ENCODE measurements at regions not wholly inside any gene's neighbourhood (a gene's known extent, or its start where the extent isn't known, plus 50 kb on each side); places are given as distances from the start of the nearest gene placed in this dataset.
"Not testable (repeated sequence)": the region's sequence is repeated elsewhere in the genome, so short reads cannot be mapped to it uniquely, and the experiment has no call there.

DNA sequence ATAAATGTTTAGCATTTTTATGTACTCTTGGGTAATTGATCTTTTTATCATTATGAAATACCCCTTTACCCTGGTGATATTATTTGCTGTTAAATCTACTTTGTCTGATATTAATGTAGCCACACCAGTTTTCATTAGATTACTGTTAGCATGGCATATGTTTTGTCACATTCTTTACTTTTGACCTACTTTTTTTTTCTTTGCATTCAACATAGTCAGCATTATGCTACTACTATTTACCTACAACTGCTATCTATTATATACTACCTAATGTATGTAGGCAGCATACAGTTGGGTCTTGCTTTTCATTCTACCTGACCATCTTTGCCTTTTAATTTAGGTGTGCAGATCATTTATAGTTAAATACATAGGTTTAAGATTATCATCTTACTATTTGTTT, 1429.6 kb upstream of the ALCAM start:
- no peak overlapping the region for H3K4me3 ChIP-seq (ENCODE audit: low read depth, low read length)

GRCh38 chr3:103947062-103947461, 1419.6 kb upstream of the ALCAM start:
- H3K4me3 ChIP-seq (ENCODE audit: low read depth, low read length), result no peak overlapping the region

DNA sequence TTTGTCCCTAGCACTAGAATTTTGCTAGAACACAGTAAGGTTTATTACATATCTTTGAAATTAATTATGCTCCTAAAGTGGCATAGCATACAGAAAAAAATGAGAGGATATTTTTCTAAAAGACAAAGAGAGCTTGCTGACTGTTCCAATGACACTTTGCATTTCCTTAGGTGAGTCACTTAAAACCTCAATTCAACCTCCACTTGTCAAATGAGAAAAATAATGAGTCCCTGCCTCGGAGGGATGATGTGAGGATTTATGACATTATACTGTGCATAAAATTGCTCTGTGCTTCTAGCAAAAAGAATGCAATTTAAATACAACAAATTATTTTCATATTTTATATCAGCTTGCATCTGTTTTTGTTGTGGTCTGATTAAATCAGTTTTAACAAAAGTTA, 1417.0 kb upstream of the ALCAM start:
- H3K4me3 ChIP-seq (ENCODE audit: low read depth, low read length), result no peak overlapping the region

- H3K4me3 ChIP-seq (ENCODE audit: low read depth, low read length), result no peak overlapping the region
Observed at GRCh38 chr3:103950676-103951075, 1416.0 kb upstream of the ALCAM start.

DNA sequence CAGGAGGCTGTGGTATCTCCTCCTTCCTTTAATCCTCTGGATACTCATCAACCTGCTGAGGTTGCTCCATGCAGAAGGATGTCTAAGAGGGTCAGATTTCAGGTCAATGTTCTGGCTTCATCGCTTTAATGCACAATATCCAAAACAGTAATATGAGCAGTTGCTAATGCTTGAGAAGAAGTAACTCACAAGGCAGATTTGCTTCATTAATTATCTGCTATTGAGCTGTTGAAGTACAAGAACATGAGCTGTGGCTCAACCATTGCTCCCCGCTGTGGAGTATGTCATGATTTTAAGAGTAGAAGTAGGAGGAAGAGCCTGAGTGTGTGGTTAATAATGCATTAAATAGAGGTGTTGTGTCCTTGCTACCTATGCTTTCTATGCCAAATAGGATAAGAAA, 1412.9 kb upstream of the ALCAM start:
- H3K4me3 ChIP-seq (ENCODE audit: low read depth, low read length), result no peak overlapping the region

DNA sequence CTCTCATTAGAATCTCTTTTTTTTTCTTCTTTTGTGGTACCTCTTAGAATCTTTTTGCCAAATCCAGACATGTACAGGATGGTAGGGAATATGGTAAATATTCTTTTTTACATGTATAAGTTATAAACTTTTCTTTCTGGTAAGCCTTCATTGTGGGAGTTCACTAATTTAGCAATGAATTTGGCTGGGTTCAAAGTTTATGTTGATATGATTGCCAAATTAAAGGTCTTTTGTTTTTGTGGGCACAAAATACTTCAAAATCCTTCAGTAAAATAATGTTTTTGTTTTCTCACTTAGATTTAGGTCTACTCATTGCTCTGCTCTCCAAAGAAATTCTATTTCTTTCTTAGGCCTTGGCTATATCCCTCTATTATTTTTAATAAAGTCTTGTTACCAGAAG, 1405.9 kb upstream of the ALCAM start:
- H3K4me3 ChIP-seq (ENCODE audit: low read depth, low read length), result no peak overlapping the region

DNA sequence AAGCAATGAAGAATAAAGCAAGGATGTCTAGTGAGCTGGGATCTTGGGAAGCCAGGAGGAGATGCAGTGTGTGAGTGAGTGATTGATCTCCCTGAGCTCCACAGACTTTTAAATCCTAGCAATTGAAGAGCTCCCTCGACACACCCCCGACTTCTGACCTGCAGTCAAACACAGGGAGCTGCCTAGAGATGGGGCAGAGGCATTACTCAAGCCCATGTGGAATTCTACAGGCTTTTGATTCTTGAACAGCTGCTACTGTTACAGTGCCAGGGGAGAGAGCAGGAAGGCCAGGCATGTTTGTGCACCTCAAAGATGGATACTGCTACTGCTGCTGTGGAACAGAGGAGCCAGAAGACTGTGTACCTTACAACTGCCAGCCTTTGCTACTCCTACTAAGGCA, 1403.1 kb upstream of the ALCAM start:
- H3K4me3 ChIP-seq (ENCODE audit: low read depth, low read length), result no peak overlapping the region

DNA sequence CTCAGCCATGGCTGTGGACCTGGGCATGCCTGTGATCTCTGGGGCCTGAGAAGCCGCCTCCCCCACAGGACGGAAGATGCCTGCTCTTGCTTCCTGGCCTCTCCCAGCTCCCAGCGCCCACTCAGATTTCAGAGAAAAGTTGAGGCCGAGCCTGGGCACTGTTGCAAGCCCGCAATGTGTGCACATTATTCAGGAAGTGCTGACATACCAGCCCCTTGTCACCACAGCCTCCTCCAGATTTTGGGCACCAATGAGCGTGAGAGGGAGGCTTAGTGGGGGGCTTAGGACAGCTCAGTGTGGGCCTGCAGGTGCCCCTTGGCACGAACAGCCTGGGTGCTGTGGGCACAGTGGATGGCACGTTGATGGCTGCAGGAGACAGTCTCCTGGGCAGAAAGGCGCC, 1400.9 kb upstream of the ALCAM start:
- no peak overlapping the region for H3K4me3 ChIP-seq (ENCODE audit: low read depth, low read length)

GRCh38 chr3:103966749-103967148, 1400.0 kb upstream of the ALCAM start:
- H3K4me3 ChIP-seq (ENCODE audit: low read depth, low read length), result no peak overlapping the region

GRCh38 chr3:103968131-103968530, 1398.6 kb upstream of the ALCAM start:
- H3K4me3 ChIP-seq (ENCODE audit: low read depth, low read length), result no peak overlapping the region

DNA sequence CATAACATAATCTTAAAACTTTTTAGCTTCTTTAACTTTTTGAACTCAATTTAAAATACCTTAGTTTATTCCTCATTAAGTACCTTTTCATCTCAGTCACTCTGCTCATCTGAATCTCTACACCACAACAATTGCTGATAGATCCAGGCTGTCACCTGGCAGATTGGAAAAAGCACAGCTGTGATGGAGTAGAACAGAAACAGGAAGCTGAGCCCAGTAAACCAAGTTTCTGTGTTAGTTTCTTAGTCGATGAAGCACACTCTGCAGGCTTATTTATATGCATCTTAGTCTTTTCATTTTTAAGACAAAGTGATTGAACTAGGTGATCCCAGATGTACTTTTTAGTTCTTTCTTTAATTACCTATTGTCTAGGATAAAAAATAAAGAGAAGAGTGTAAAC, 1398.0 kb upstream of the ALCAM start:
- H3K4me3 ChIP-seq (ENCODE audit: low read depth, low read length), result no peak overlapping the region

GRCh38 chr3:103976931-103977339, 1389.8 kb upstream of the ALCAM start:
- no peak overlapping the region for H3K4me3 ChIP-seq (ENCODE audit: low read depth, low read length)

DNA sequence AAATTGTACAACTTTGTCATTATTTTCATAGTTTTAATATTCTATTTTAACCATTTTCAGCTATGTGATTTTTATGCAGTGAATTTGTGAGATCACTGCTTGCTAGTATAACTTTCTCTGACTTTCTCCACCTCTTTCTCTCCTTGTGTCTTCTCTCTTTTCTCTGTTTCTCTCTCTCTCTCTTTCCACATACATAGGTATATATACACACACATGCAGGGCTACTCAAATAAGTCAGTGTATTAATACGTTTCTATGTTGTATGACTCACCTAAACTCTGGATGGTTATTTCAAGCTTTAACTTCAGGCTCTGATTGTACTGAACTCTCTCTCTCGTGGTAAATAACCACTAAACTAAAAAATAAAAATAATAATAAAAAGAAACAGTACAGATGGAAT, 1389.3 kb upstream of the ALCAM start:
- H3K4me3 ChIP-seq (ENCODE audit: low read depth, low read length), result no peak overlapping the region

DNA sequence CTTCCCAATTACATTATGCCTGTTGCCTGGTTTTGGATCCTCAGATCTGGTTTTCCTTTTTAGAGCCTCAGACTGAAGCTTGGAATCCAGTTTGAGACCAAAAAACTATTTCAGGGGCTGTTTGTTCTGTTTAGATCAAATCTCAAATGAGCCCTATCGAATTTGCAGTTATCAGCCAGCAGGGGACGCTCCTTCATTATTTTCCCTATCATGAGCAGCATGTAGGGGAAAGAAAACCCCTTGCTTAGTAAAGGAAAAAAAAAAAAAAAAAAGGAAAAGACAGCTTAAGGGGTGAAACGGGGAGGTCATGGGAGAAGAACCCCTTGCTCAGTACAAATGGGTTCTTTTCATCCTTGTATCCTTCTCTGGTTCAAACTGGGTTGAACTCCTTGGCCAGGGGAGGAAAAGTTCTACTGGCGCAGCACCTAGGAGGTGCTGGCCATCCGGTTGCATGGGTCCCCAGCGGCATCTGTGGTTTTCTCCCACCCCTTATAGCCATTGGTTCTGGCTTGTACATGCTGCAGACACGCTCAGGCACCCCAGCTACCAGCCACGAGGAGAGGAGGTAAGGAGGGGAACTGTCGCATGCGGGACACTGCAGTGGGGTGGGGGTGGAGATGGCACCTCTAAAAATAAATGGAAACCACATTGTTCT, 1375.1 kb upstream of the ALCAM start:
- no peak overlapping the region for H3K4me3 ChIP-seq (ENCODE audit: low read depth, low read length)

- no peak overlapping the region for H3K4me3 ChIP-seq (ENCODE audit: low read depth, low read length)
Observed at GRCh38 chr3:103992469-103992868, 1374.2 kb upstream of the ALCAM start.

DNA sequence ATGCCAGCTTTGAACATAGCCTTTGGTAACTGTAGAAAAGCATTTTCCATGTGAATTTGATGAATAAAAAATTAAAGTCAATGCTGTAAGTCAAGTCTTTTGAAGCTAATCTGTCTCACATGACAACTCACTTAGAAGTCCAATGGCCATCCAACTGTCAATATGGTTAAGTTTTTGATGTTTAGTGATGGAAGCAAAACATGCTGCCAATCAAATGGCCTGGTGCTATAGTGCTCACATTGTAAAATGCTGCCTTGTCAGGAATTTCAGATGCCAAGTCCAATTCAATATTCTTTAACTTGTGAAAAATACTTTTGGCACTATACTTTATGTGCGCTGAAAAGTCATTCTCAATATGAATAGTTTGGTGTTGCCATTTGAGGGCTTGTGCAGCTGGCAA, 1361.8 kb upstream of the ALCAM start:
- H3K4me3 ChIP-seq (ENCODE audit: low read depth, low read length), result no peak overlapping the region

- H3K4me3 ChIP-seq (ENCODE audit: low read depth, low read length), result no peak overlapping the region
Observed at GRCh38 chr3:104005815-104006214, 1360.9 kb upstream of the ALCAM start.

DNA sequence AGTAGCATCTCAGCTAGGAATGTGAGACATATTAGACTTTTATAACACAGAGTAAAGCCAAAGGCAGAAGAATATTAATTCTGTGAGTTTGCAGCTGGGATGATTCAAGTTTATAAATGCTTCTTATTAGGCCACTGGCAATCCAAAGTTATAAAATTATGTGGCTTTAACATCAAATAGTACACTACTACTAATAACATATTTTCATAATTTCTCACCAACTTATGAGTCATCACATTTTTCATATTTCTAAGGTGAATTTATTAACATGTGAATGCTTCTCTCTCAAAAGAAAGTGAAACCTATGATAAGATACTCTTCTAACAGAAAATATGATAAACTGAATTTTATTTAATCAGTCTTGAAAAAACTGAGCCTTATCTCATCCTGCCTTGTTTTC, 1348.2 kb upstream of the ALCAM start:
- no peak overlapping the region for H3K4me3 ChIP-seq (ENCODE audit: low read depth, low read length)

GRCh38 chr3:104031598-104031997, 1335.1 kb upstream of the ALCAM start:
- no peak overlapping the region for H3K4me3 ChIP-seq (ENCODE audit: low read depth, low read length)

DNA sequence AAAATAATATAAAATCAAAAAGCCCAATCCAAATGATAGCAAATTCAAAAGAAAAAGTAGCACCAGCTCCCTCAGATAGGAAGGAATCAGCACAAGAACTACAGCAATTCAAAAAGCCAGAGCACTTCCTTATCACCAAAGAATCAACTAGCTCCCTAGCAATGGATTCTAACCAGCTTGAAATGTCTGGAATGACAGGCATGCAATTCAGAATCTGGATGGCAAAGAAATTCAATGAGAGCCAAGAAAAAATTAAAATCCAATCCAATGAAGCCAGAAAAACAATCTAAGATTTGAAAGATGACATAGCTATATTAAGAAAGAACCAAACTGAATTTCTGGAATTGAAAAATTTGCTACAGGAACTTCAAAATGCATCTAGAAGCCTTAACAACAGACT, 1334.4 kb upstream of the ALCAM start:
- H3K4me3 ChIP-seq (ENCODE audit: low read depth, low read length), result no peak overlapping the region

DNA sequence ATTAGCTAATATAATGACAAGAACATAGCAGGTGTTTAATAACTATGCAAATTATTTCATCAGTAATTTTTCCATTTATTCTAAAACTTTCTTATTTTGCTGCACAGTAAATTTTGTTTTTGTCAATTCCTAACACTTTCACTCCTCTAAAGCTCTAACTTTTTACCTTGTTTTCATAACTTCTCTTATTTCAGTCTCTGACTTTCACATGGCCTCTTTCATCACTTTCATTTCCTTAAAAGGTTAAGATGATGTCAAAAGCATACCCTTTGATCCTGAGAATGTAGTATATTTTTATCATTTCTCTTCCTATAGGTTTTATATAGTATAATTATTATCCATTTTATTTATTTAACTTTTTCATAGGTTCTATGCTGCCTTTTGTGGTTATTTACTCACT, 1325.8 kb upstream of the ALCAM start:
- no peak overlapping the region for H3K4me3 ChIP-seq (ENCODE audit: low read depth, low read length)

GRCh38 chr3:104043001-104043543, 1323.6 kb upstream of the ALCAM start:
- H3K4me3 ChIP-seq (ENCODE audit: low read depth, low read length), result not testable (repeated sequence)

DNA sequence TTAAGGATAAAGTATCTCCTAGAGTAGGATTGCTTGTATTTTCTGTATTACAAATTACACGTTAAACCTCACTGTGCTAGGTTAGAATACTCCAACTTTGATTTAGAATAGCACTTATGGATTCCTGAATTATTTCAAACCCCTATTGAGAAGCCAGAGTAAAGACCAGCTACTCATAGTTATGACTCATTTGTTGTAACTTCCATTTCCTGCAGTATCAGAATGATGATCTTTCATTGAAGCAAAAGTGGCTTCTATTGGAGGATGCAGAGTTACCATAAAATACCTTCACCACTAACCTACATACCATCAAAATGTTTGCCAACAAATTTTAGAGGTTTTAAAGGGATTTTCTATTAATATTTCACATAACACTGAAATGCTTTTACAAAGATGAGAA, 1322.7 kb upstream of the ALCAM start:
- H3K4me3 ChIP-seq (ENCODE audit: low read depth, low read length), result no peak overlapping the region
